T47D (cell line): ENCODE measurements at regions not wholly inside any gene's neighbourhood (a gene's known extent, or its start where the extent isn't known, plus 50 kb on each side); places are given as distances from the start of the nearest gene placed in this dataset.

ENCODE experiments used
- DNase-seq, 2 experiments: peaks; one replicate each; pipeline versions ENCODE4 v3.0.0 to v3.0.0-alpha.2; 2011 to 2012; ENCODE audit warnings: low read depth in 1 of 2, low spot score in 1 of 2
- JUND ChIP-seq: IDR thresholded peaks from 2 replicates; pipeline ENCODE4 v1.6.1; 2012; ENCODE audit warnings: low read depth
- in situ Hi-C: cut with HindIII; loops from 2 replicates; pipeline ENCODE4 v1.10.0; 2016; ENCODE audit warnings: low sequenced_read_pairs, low pct_unique_long_range_greater_than_20kb

DNA sequence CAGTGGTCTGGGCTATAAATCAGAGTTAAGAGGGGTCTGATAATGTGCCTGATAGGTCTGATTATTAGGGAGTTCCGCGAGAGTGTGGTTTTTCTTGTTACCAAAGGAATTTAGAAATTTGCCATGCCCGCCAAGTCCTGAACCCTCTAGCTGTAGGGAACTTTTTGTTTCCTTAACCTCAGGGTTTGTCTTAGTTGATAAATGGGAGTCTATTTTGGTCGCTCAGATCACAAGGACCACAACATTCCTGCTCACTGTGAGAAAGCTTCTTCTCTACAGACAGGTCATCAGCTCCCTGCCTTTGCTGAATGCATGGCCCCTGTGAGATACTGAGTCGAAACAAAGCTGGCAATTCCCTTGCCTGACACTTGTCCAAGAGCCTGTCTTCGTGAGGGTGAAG lies 497.8 kb downstream of the HS3ST4 start:
- TF ChIP-seq JUND: no peak
- in situ Hi-C loops: no loop called here
- no peak for DNase-seq

DNA sequence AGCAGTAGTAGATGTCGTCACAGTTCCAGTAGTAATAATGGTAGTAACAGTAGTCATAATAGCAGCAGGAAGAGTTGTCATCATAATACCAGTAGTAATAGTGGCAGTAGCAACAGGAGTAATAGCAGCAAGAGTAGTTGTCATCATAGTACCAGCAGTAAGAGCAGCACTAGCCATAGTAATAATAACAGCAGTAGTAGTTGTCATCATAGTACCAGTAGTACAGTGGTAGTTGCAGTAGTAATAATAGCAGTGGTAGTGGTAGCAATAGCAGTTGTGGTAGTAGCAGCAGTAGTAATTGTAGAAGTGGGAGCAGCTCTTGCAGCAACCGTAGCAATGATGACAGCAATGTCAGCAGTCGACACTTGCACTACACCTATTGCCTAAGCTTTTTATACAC lies 502.8 kb downstream of the HS3ST4 start:
- no peak for DNase-seq
- no peak for TF ChIP-seq JUND
- in situ Hi-C loops: no loop called here

GRCh38 chr16:26195225-26195624 lies 503.5 kb downstream of the HS3ST4 start:
- no peak for TF ChIP-seq JUND
- in situ Hi-C loops: no loop called here
- DNase-seq: no peak

DNA sequence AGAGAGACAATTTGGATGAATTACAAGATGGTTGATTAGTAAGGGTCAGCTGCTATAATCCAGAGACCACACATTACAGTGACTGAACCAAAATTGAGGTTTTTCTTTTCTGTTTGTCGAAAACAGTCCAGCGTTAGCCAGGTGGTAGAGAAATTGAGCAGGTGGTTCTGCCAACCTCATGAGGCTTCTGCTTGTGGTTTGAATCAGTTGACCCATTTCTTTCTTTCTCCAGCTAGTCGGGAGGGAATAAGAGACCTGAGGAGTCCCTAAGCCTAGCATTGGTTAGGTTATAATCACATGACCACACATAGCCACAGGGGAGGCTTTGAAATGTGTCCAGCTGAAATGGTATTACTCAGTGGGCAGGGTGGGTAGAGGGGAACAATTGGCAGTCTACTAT lies 504.6 kb downstream of the HS3ST4 start:
- DNase-seq: no peak
- in situ Hi-C loops: no loop called here
- no peak for TF ChIP-seq JUND

- in situ Hi-C loops: no loop called here
- no peak for DNase-seq
- no peak for TF ChIP-seq JUND
These were observed 505.0 kb downstream of the HS3ST4 start for GRCh38 chr16:26196802-26197201.

DNA sequence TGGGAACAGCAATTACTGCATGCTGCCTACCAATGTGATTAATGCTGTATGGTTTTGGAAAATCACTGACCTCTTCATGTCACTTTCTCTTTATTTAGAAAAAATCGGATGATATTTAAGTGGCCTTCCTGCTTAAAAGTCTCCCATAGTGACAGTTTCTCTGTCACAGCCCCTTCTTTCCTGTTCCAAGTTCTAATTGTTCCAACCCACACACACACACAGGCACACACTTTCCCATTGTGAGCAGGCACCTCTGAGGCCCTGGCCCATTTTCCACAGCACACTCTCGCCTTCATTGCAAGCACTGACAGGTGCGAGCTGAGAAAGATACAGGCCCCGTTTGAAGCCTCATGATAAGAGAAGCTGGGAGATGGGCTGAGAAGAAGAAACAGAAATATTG lies 505.9 kb downstream of the HS3ST4 start:
- no peak for DNase-seq
- in situ Hi-C loops: no loop called here
- TF ChIP-seq JUND: no peak

DNA sequence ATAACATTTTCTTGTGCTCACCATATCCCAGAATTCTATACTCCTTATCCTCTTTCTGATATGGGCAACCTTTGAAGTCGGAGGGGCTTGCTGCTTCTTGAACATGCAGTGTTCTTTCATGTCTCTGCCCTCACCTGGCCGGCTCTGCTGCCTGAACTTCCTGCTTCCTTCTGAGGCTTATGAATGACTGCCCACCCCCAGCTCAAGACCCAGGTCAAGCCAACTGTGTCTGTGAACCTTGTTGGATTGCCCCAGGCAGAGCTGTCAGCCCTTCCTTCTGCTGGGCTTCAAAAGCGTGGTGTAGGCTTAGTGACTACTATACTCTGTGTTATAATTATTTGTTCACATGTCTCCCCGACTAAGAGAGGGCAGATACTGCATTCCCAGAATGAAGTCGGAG lies 506.5 kb downstream of the HS3ST4 start:
- DNase-seq: no peak
- in situ Hi-C loops: no loop called here
- no peak for TF ChIP-seq JUND

DNA sequence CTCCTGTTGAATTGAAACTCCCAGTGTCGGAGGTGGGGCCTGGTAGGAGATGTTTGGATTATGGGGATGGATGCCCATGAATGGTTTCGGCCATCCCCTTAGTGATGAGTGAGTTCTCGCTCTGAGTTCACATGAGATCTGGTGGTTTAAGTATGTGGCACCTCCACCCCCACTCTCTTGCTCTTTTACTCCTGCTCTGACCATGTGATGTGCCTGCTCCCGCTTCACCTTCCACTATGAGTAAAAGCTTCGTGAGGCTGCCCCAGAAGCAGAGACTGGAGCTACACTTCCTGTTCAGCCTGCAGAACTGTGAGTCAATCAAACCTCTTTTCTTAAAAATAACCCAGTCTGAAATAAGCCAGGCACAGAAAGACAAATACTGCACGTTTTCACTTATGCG lies 512.4 kb downstream of the HS3ST4 start:
- no peak for TF ChIP-seq JUND
- no peak for DNase-seq
- in situ Hi-C loops: no loop called here

DNA sequence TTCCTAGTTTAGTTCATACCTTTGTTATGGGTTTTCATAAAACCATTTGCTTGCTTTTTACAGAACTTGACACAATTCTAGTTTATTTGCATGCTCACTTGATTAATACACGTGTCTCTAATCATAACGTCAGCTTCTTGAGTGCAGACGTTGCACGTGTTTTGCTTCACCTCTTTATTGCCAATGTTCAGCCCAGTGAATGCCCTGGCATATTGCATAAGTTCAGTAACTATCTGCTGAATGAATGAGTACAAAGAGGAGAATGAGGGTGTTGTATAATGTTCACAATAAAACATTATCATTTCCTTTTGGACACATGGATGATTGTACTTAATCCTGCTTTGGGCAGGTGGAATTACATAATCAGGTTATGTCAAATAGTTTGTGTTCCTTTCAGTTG lies 519.8 kb downstream of the HS3ST4 start:
- no peak for DNase-seq
- in situ Hi-C loops: no loop called here
- no peak for TF ChIP-seq JUND

- TF ChIP-seq JUND: no peak
- no peak for DNase-seq
- in situ Hi-C loops: no loop called here
These were observed 520.8 kb downstream of the HS3ST4 start for GRCh38 chr16:26212599-26212998.

GRCh38 chr16:26214581-26215174 lies 522.9 kb downstream of the HS3ST4 start:
- in situ Hi-C loops: no loop called here
- no peak for TF ChIP-seq JUND
- DNase-seq: no peak

DNA sequence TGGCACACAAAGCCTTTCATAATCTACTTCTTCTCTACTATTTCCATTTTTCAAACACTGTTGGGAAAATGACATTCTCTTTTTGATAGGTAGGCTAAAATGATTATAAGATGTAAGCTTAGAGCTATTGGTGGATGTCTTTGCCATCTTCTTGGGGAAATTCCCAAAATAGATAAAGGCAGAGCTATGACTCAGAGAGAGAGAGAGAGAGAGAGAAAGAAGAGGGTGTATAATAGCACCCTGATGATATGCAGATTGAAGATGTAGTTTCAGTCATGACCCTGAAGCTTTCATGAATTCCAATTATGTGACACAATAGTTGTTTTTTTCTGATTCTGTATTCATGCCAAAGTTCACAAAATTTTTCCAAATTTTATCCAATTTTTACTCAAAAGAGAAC lies 529.1 kb downstream of the HS3ST4 start:
- in situ Hi-C loops: no loop called here
- no peak for TF ChIP-seq JUND
- no peak for DNase-seq

GRCh38 chr16:26231647-26232046 lies 539.9 kb downstream of the HS3ST4 start:
- DNase-seq: no peak
- no peak for TF ChIP-seq JUND
- in situ Hi-C loops: no loop called here

- DNase-seq: no peak
- in situ Hi-C loops: no loop called here
- TF ChIP-seq JUND: no peak
These were observed 549.0 kb downstream of the HS3ST4 start for GRCh38 chr16:26240807-26241206.
